Prostate gland (tissue), 2 donors: ENCODE measurements at regions not wholly inside any gene's neighbourhood (a gene's known extent, or its start where the extent isn't known, plus 50 kb on each side); places are given as distances from the start of the nearest gene placed in this dataset.

Experiments
- DNase-seq: peaks from one replicate; pipeline ENCODE4 v3.0.0-alpha.2; 2019; ENCODE audit warnings: low spot score
- H3K27ac ChIP-seq, 2 donors: fragments of 200-600 bp; sonication (generic); 2 replicates each; pipeline ENCODE4 v1.5.1; 2017 to 2019
- H3K27me3 ChIP-seq: fragments of 200-600 bp; sonication (generic); replicated peaks from 2 replicates; pipeline ENCODE4 v1.5.1; 2019; ENCODE audit not compliant: insufficient read depth
- H3K36me3 ChIP-seq, 2 donors: fragments of 200-600 bp; sonication (generic); 1 replicate in 1 of 2; 2 replicates in 1 of 2; pipeline versions ENCODE4 v1.5.1 to v1.8.1; 2017 to 2019
- H3K4me1 ChIP-seq: fragments of 200-600 bp; sonication (generic); replicated peaks from 2 replicates; pipeline ENCODE4 v1.5.1; 2019
- H3K4me3 ChIP-seq, 2 donors: fragments of 200-600 bp; sonication (generic); 2 replicates each; pipeline ENCODE4 v1.5.1; 2017 to 2019
- H3K9me3 ChIP-seq: fragments of 200-600 bp; sonication (generic); 2 replicates; pipeline ENCODE4 v1.5.1; 2017
- POLR2A ChIP-seq: fragments of 450-650 bp; IDR thresholded peaks from one replicate; pipeline ENCODE4 v1.6.1; 2016; ENCODE audit warnings: antibody characterized with exemption, mild to moderate bottlenecking
- POLR2AphosphoS5 ChIP-seq: sonication (generic); formaldehyde crosslinking; IDR thresholded peaks from one replicate; pipeline ENCODE4 v1.6.1; 2017; ENCODE audit warnings: antibody characterized with exemption
- WGBS: methylation state at CpG from one replicate; pipeline ENCODE4 v1.1.5; 2018; 5-methylcytosine and 5-hydroxymethylcytosine counted together
- intact Hi-C: fragments of 100-400 bp; cut with DNase I; formaldehyde crosslinking; loops from one replicate; pipeline ENCODE4 v1.14.2; 2022
- TF ChIP-seq, protein P1 (sequence below), 4 experiments: fragments of 200-600 bp in 2 of 4; fragments of 450-650 bp in 2 of 4; sonication (generic) in 2 of 4; IDR thresholded peaks; 1 replicate in 3 of 4; 2 replicates in 1 of 4; pipeline ENCODE4 v1.5.1; 2016 to 2019; ENCODE audit warnings: antibody characterized with exemption in 4 of 4, mild to moderate bottlenecking in 2 of 4, moderate library complexity in 2 of 4

DNA sequence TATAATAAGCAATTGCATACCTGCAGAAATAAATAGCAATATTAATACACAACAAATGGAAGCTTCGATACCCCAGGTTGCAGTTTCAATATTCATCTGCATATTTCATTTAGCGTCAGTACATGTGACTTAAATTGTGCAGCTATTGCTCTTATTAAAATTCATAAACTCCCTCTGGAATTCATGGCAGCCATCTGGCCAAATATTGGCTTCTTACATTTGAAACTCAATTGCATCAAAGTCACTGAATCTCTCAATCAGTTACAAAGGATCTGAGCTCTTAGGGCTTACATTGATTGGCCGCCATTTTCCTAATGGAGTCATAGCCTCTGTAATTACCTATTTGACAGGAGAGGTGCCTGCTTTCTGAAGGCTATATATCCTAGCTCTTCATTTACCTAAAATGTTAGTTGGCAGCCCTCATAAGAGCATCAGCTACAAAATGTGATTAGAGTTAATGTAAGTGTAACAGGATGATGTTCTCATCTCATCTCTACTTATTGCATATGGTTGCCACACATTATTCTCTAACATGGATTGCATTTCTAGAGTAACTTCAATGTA is 453.5 kb downstream of the CAAP1 start:
- no peaks in the 10 kb centered on the region for H3K27me3 ChIP-seq
- H3K27ac ChIP-seq = no peak overlapping the region
- no peaks in the 10 kb centered on the region for H3K4me1 ChIP-seq
- no peak overlapping the region for H3K4me3 ChIP-seq
- intact Hi-C loops = no loop called here
- no peaks in the 10 kb centered on the region for H3K9me3 ChIP-seq
- no peaks in the 10 kb centered on the region for H3K36me3 ChIP-seq
- 95% methylated on average over 3 of the region's 3 CpGs for WGBS
- DNase-seq = no peak
- no peak for TF ChIP-seq POLR2AphosphoS5
- TF ChIP-seq, protein P1, sequence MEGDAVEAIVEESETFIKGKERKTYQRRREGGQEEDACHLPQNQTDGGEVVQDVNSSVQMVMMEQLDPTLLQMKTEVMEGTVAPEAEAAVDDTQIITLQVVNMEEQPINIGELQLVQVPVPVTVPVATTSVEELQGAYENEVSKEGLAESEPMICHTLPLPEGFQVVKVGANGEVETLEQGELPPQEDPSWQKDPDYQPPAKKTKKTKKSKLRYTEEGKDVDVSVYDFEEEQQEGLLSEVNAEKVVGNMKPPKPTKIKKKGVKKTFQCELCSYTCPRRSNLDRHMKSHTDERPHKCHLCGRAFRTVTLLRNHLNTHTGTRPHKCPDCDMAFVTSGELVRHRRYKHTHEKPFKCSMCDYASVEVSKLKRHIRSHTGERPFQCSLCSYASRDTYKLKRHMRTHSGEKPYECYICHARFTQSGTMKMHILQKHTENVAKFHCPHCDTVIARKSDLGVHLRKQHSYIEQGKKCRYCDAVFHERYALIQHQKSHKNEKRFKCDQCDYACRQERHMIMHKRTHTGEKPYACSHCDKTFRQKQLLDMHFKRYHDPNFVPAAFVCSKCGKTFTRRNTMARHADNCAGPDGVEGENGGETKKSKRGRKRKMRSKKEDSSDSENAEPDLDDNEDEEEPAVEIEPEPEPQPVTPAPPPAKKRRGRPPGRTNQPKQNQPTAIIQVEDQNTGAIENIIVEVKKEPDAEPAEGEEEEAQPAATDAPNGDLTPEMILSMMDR (IDR thresholded peaks at IDR 0.05) = no peak
- no peak for TF ChIP-seq POLR2A

DNA sequence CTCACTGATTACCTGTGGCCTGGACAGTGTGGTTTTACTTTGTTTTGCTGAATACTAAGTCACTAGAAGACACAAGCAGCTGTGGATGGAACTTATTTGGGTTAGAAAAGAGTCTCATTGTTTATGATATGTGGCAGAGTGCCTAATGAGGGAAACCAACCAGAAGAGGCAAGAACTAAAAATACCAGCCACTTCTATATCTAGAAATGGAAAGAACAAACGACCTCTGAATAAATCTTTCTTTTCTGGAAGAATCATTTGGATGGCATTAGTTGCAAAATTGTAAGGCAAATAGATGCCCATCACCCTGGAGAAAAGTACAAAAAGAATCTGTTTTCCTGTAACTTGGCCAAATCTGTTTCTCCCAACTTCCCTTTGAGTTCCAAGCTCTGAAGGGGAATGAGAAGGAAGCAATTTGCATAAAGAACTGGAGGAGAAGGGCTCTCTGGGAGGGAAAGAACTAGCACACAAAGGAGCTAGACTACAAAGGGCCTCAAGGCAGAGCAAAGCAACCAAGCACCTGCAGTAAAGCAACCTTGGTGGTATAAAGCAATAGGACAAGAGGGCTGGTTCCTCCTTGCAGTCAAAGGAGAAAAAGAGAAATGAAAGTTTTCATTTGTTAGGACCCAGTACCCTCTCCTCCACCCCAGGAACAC is 455.4 kb downstream of the CAAP1 start:
- intact Hi-C loops = no loop called here
- Histone ChIP-seq H3K27me3 (no peaks in the 10 kb centered on the region), H3K36me3 (no peaks in the 10 kb centered on the region), H3K4me1 (no peaks in the 10 kb centered on the region), H3K4me3 (no peak overlapping the region), H3K9me3 (no peaks in the 10 kb centered on the region), H3K27ac (no peak overlapping the region)
- TF ChIP-seq, protein P1 (IDR thresholded peaks at IDR 0.05) = no peak
- TF ChIP-seq POLR2A = no peak
- TF ChIP-seq POLR2AphosphoS5 = no peak
- DNase-seq = no peak
- 19% methylated on average over 1 of the region's 1 CpG for WGBS

DNA sequence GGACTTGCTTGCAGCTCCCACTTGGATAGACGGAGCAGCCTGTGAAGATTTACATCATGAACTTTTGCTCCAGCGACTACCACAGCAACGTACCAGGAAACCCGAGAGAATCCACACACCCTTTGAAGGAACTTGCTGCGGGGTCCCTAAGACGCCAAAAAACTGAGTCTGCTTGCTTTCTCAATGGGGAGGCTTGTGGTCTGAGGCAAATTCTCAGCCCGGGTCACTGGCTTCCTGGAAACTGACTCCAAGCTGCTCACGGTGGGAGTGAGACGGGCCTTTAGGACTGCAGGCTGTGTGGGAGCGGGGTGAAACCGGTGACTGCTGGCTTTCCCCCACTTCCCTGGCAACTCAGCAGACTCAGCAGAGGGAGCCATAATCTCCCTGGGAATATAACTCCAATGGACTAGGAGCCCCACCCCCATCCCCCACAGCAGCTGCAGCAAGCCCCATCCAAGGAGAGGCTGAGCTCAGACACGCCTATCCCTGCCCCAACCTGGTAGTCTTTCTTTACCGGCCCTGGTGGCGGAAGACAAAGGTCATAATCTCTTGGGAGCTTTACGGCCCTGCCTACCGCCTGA is 466.0 kb downstream of the CAAP1 start:
- Histone ChIP-seq H3K36me3 (no peaks in the 10 kb centered on the region), H3K9me3 (no peaks in the 10 kb centered on the region), H3K4me3 (no peak overlapping the region), H3K4me1 (no peaks in the 10 kb centered on the region), H3K27me3 (no peaks in the 10 kb centered on the region), H3K27ac (no peak overlapping the region)
- WGBS = 88% methylated on average over 16 of the region's 16 CpGs
- intact Hi-C loops = no loop called here
- no peak for DNase-seq
- TF ChIP-seq, protein P1 (IDR thresholded peaks at IDR 0.05) = no peak
- TF ChIP-seq POLR2AphosphoS5 = no peak
- no peak for TF ChIP-seq POLR2A

DNA sequence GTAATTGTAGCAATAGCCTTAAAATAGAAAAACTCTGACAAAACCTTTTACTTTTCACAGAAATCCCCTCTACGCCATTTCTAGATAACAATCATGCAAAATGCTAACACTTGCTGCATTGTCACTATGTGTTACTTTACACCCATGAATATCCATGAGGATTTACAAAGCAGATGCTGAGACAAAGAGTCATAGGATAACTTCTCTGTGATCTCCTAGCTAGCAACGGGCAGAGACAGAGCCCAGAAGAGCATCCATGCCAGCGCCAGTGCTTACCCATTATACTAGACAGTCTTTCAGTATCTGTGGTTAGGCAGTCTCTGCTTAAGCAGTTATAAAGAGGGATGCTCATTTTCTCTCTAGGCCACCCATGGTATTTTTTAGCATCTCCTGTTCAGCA is 474.1 kb downstream of the CAAP1 start:
- 66% methylated on average over 3 of the region's 3 CpGs for WGBS
- Histone ChIP-seq H3K36me3 (no peaks in the 10 kb centered on the region), H3K27me3 (no peaks in the 10 kb centered on the region), H3K4me1 (no peaks in the 10 kb centered on the region), H3K4me3 (no peak overlapping the region), H3K27ac (no peak overlapping the region), H3K9me3 (no peaks in the 10 kb centered on the region)
- TF ChIP-seq POLR2A (no peak), POLR2AphosphoS5 (no peak)
- TF ChIP-seq, protein P1 (IDR thresholded peaks at IDR 0.05) = no peak
- intact Hi-C loops = no loop called here
- DNase-seq = no peak

DNA sequence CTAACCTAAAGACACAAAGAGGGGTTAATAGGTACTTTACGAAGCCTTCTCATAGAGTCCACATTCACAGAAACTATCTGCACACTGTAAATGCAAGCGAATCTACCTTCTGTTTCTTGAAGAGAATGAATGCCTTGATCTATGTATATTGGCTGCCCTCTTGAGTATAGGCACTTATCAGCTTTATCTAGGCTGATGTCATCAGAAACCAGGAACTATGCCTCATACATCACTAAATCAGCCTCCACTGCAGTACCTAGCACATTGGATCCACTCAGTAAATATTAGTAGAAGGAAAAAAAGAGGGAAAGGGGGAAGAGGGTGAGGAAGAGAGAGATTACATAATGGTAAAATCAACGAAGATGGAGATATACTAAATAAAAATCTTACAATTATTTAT is 477.1 kb downstream of the CAAP1 start:
- WGBS = 76% methylated on average over 3 of the region's 3 CpGs
- Histone ChIP-seq H3K27me3 (no peaks in the 10 kb centered on the region), H3K27ac (no peak overlapping the region), H3K4me3 (no peak overlapping the region), H3K9me3 (no peaks in the 10 kb centered on the region), H3K36me3 (no peaks in the 10 kb centered on the region), H3K4me1 (no peaks in the 10 kb centered on the region)
- TF ChIP-seq POLR2A (no peak), POLR2AphosphoS5 (no peak)
- TF ChIP-seq, protein P1 (IDR thresholded peaks at IDR 0.05) = no peak
- DNase-seq = no peak
- intact Hi-C loops = no loop called here
